PC-3 (cell line): ENCODE measurements at regions not wholly inside any gene's neighbourhood (a gene's known extent, or its start where the extent isn't known, plus 50 kb on each side); places are given as distances from the start of the nearest gene placed in this dataset.

Source experiments
- ATAC-seq: fragments of 200-7000 bp; cut with Tn5 transposase; 2 replicates; pipeline ENCODE4 v1.9.1; 2020; ENCODE audit warnings: mild to moderate bottlenecking, moderate library complexity
- BruUV-seq: library from RNA; stranded (reverse); fragments of 400-500 nt; replicated peaks from 2 replicates; lab custom pipeline; 2021; lab: Mats Ljungman, UMichigan
- CTCF ChIA-PET: fragments of 300-600 bp; sonication (Branson Sonifier 250); formaldehyde crosslinking; loops from one replicate; lab custom pipeline; 2022; ENCODE audit warnings: antibody characterized with exemption; lab: Charles Lee
- POLR2A ChIA-PET: fragments of 300-600 bp; sonication (Branson Sonifier 250); formaldehyde crosslinking; loops from one replicate; lab custom pipeline; 2022; ENCODE audit warnings: antibody characterized with exemption; ENCODE audit not compliant: unreplicated experiment; lab: Charles Lee
- DNase-seq: peaks from one replicate; pipeline ENCODE4 v3.0.0-alpha.2; 2015
- H2AFZ ChIP-seq: fragments of 300-600 bp; sonication (generic); 2 replicates; pipeline ENCODE4 v1.6.0; 2016; ENCODE audit warnings: antibody characterized with exemption, low read length
- H3F3A ChIP-seq: fragments of 300-600 bp; sonication (generic); one replicate; pipeline ENCODE4 v1.6.0; 2017; ENCODE audit warnings: antibody characterized with exemption, low read length, control low read depth, mild to moderate bottlenecking; ENCODE audit not compliant: unreplicated experiment
- H3K27ac ChIP-seq: fragments of 300-600 bp; sonication (generic); 2 replicates; pipeline ENCODE4 v1.5.1; 2016; ENCODE audit warnings: mild to moderate bottlenecking, low read length
- H3K27me3 ChIP-seq: fragments of 300-600 bp; sonication (generic); 2 replicates; pipeline ENCODE4 v1.6.1; 2016; ENCODE audit warnings: low read length, mixed read lengths
- H3K36me3 ChIP-seq: fragments of 300-600 bp; sonication (generic); 2 replicates; pipeline ENCODE4 v1.6.1; 2016; ENCODE audit warnings: low read depth, mixed run types, low read length, mixed read lengths
- H3K4me1 ChIP-seq: fragments of 300-600 bp; sonication (generic); 2 replicates; pipeline ENCODE4 v1.5.1; 2016; ENCODE audit warnings: low read length; ENCODE audit not compliant: insufficient read depth
- H3K4me2 ChIP-seq: fragments of 300-600 bp; sonication (generic); 2 replicates; pipeline ENCODE4 v1.6.0; 2016; ENCODE audit warnings: low read length
- H3K4me3 ChIP-seq: fragments of 300-600 bp; sonication (generic); 2 replicates; pipeline ENCODE4 v1.5.1; 2016; ENCODE audit warnings: mild to moderate bottlenecking, low read length, mixed read lengths
- H3K79me2 ChIP-seq: fragments of 300-600 bp; sonication (generic); 2 replicates; pipeline ENCODE4 v1.6.1; 2017; ENCODE audit warnings: low read length, mixed read lengths
- H3K9ac ChIP-seq: fragments of 300-600 bp; sonication (generic); 2 replicates; pipeline ENCODE4 v1.6.0; 2016; ENCODE audit warnings: mild to moderate bottlenecking, low read length
- H3K9me2 ChIP-seq: fragments of 300-600 bp; sonication (generic); replicated peaks from 2 replicates; pipeline ENCODE4 v1.6.1; 2016; ENCODE audit warnings: mixed run types, low read length, mixed read lengths
- H3K9me3 ChIP-seq: fragments of 300-600 bp; sonication (generic); 2 replicates; pipeline ENCODE4 v1.6.1; 2016; ENCODE audit warnings: low read length, mixed read lengths
- H4K20me1 ChIP-seq: fragments of 300-600 bp; sonication (generic); 2 replicates; pipeline ENCODE4 v1.6.1; 2016; ENCODE audit warnings: low read length, mixed read lengths
- CTCF ChIP-seq: fragments of 300-600 bp; sonication (generic); conservative IDR thresholded peaks from 2 replicates; pipeline ENCODE4 v1.5.1; 2017; ENCODE audit warnings: antibody characterized with exemption, low read depth, mild to moderate bottlenecking, low read length
- EZH2 ChIP-seq: fragments of 300-600 bp; sonication (generic); IDR thresholded peaks from one replicate; pipeline ENCODE4 v1.6.1; 2017; ENCODE audit warnings: antibody characterized with exemption, mild to moderate bottlenecking, low read length; ENCODE audit not compliant: unreplicated experiment
- EZH2phosphoT487 ChIP-seq: fragments of 300-600 bp; sonication (generic); IDR thresholded peaks from 2 replicates; pipeline ENCODE4 v1.6.1; 2018; ENCODE audit warnings: mild to moderate bottlenecking, antibody characterized with exemption, low read length, borderline replicate concordance
- intact Hi-C: fragments of 100-400 bp; cut with micrococcal nuclease; formaldehyde crosslinking; loops from 2 replicates; pipeline ENCODE4 v1.9.0; 2023

GRCh38 chr1:168829876-168830275, 100.9 kb upstream of the DPT start:
- peaks cover 9% of the 10 kb centered on the region; the same call in 1 of the 2 replicates for H3K9me2 ChIP-seq
- no peak for ATAC-seq
- no peak overlapping the region for H3K4me2 ChIP-seq
- no peaks in the 10 kb centered on the region for H3F3A ChIP-seq
- intact Hi-C loops, result no loop called here
- no peak overlapping the region for H3K9ac ChIP-seq
- no TSS peak for BruUV-seq
- no peak overlapping the region for H2AFZ ChIP-seq
- ChIA-PET POLR2A (no interaction called here), CTCF (no interaction called here)
- TF ChIP-seq EZH2 (no peak), EZH2phosphoT487 (no peak), CTCF (no peak)
- no peaks in the 10 kb centered on the region for H3K79me2 ChIP-seq
- H3K4me3 ChIP-seq, result no peak overlapping the region
- no peaks in the 10 kb centered on the region for H3K9me3 ChIP-seq
- H4K20me1 ChIP-seq, result no peaks in the 10 kb centered on the region
- no peak for DNase-seq
- H3K36me3 ChIP-seq, result no peaks in the 10 kb centered on the region
- H3K27ac ChIP-seq, result no peak overlapping the region
- no peaks in the 10 kb centered on the region for H3K4me1 ChIP-seq
- no peaks in the 10 kb centered on the region for H3K27me3 ChIP-seq

GRCh38 chr1:168830562-168830961, 101.6 kb upstream of the DPT start:
- Histone ChIP-seq H3K4me1 (no peaks in the 10 kb centered on the region), H3K4me3 (no peak overlapping the region), H3K36me3 (no peaks in the 10 kb centered on the region), H3K27me3 (no peaks in the 10 kb centered on the region), H4K20me1 (no peaks in the 10 kb centered on the region), H3K9me3 (no peaks in the 10 kb centered on the region), H3K9me2 (peaks cover 9% of the 10 kb centered on the region; the same call in 1 of the 2 replicates), H3F3A (no peaks in the 10 kb centered on the region), H3K9ac (no peak overlapping the region), H3K4me2 (no peak overlapping the region), H3K27ac (no peak overlapping the region), H2AFZ (no peak overlapping the region), H3K79me2 (no peaks in the 10 kb centered on the region)
- BruUV-seq, result no TSS peak
- TF ChIP-seq CTCF, result no peak
- no peak for TF ChIP-seq EZH2phosphoT487
- no peak for TF ChIP-seq EZH2
- DNase-seq, result no peak
- POLR2A ChIA-PET, result no interaction called here
- no peak for ATAC-seq
- CTCF ChIA-PET, result no interaction called here
- intact Hi-C loops, result no loop called here

- Histone ChIP-seq H3K4me1 (no peaks in the 10 kb centered on the region), H3K27ac (no peak overlapping the region), H3K9me2 (peaks cover 9% of the 10 kb centered on the region; the same call in 1 of the 2 replicates), H3K27me3 (no peaks in the 10 kb centered on the region), H3F3A (no peaks in the 10 kb centered on the region), H3K9ac (no peak overlapping the region), H3K36me3 (no peaks in the 10 kb centered on the region), H3K79me2 (no peaks in the 10 kb centered on the region), H3K4me2 (no peak overlapping the region), H3K9me3 (no peaks in the 10 kb centered on the region), H4K20me1 (no peaks in the 10 kb centered on the region), H3K4me3 (no peak overlapping the region), H2AFZ (no peak overlapping the region)
- CTCF ChIA-PET, result interaction anchor here (0.7 kb wide), 1 partner anchor 535 kb away, joined by 4 read pairs; the partner anchor contains the start of genes BLZF1 and NME7
- no TSS peak for BruUV-seq
- intact Hi-C loops, result no loop called here
- TF ChIP-seq EZH2, result no peak
- no peak for TF ChIP-seq CTCF
- TF ChIP-seq EZH2phosphoT487, result no peak
- ATAC-seq (no peak), DNase-seq (no peak)
- POLR2A ChIA-PET, result no interaction called here
Observed at GRCh38 chr1:168832661-168833060, 103.7 kb upstream of the DPT start.
